22Rv1 (cell line): ENCODE measurements at regions not wholly inside any gene's neighbourhood (a gene's known extent, or its start where the extent isn't known, plus 50 kb on each side); places are given as distances from the start of the nearest gene placed in this dataset.

Experiments
- ZFX ChIP-seq: fragments of 450-650 bp; IDR thresholded peaks from 2 replicates; pipeline ENCODE4 v1.6.1; 2017; ENCODE audit warnings: antibody characterized with exemption, borderline replicate concordance
- TF ChIP-seq, protein P1 (sequence below): fragments of 450-650 bp; IDR thresholded peaks from 2 replicates; pipeline ENCODE4 v1.5.1; 2017; ENCODE audit warnings: mild to moderate bottlenecking

DNA sequence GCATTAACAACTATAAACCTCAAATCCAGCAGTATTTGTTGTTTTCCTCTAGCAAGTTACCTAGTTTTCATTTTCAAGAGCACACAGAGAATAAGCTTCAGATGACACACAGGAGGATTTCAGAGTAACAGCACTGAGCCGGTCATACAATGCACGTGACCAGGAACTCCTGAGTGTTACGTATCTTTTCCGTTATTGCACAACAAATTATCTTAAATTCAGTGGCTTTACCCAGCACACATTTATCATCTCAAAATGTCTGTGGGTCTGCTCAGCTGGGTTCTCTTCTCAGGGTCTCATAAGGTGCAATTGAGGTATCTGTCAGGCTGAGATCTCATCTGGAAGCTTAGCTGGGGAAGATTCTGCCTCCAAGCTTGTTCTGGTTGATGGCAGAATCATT, 379.5 kb upstream of the KLHL29 start:
- TF ChIP-seq, protein P1, sequence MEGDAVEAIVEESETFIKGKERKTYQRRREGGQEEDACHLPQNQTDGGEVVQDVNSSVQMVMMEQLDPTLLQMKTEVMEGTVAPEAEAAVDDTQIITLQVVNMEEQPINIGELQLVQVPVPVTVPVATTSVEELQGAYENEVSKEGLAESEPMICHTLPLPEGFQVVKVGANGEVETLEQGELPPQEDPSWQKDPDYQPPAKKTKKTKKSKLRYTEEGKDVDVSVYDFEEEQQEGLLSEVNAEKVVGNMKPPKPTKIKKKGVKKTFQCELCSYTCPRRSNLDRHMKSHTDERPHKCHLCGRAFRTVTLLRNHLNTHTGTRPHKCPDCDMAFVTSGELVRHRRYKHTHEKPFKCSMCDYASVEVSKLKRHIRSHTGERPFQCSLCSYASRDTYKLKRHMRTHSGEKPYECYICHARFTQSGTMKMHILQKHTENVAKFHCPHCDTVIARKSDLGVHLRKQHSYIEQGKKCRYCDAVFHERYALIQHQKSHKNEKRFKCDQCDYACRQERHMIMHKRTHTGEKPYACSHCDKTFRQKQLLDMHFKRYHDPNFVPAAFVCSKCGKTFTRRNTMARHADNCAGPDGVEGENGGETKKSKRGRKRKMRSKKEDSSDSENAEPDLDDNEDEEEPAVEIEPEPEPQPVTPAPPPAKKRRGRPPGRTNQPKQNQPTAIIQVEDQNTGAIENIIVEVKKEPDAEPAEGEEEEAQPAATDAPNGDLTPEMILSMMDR = no peak
- TF ChIP-seq ZFX = no peak
